CD1c-positive myeloid dendritic cell (primary cell): ENCODE measurements at regions not wholly inside any gene's neighbourhood (a gene's known extent, or its start where the extent isn't known, plus 50 kb on each side); places are given as distances from the start of the nearest gene placed in this dataset.
"Not testable (repeated sequence)": the region's sequence is repeated elsewhere in the genome, so short reads cannot be mapped to it uniquely, and the experiment has no call there.

Source experiments
- DNase-seq: peaks from one replicate; pipeline ENCODE4 v3.0.0-alpha.2; 2016; ENCODE audit errors: extremely low spot score

GRCh38 chr3:59366218-59366617 lies 316.4 kb upstream of the CFAP20DC start:
- no peak for DNase-seq

- no peak for DNase-seq
Measured at GRCh38 chr3:59364496-59364895, 314.7 kb upstream of the CFAP20DC start.

GRCh38 chr3:59360312-59360711 lies 310.5 kb upstream of the CFAP20DC start:
- not testable (repeated sequence) for DNase-seq

- DNase-seq = no peak
Measured at GRCh38 chr3:59341459-59341858, 291.6 kb upstream of the CFAP20DC start.

GRCh38 chr3:59339818-59340217 lies 290.0 kb upstream of the CFAP20DC start:
- no peak for DNase-seq

GRCh38 chr3:59338934-59339333 lies 289.1 kb upstream of the CFAP20DC start:
- no peak for DNase-seq

- DNase-seq = no peak
Measured at GRCh38 chr3:59335338-59335737, 285.5 kb upstream of the CFAP20DC start.

- DNase-seq = peak; percentile 46
Measured at GRCh38 chr3:59334585-59334984, 284.8 kb upstream of the CFAP20DC start.

- no peak for DNase-seq
Measured at GRCh38 chr3:59327376-59327808, 277.6 kb upstream of the CFAP20DC start.

GRCh38 chr3:59326246-59327024 lies 276.6 kb upstream of the CFAP20DC start:
- DNase-seq = no peak

GRCh38 chr3:59321881-59322540 lies 272.2 kb upstream of the CFAP20DC start:
- DNase-seq = no peak

- no peak for DNase-seq
Measured at GRCh38 chr3:59320080-59320479, 270.3 kb upstream of the CFAP20DC start.

- DNase-seq = no peak
Measured at GRCh38 chr3:59319442-59319841, 269.6 kb upstream of the CFAP20DC start.

GRCh38 chr3:59318881-59319280 lies 269.1 kb upstream of the CFAP20DC start:
- no peak for DNase-seq

GRCh38 chr3:59317386-59317785 lies 267.6 kb upstream of the CFAP20DC start:
- DNase-seq = no peak

- no peak for DNase-seq
Measured at GRCh38 chr3:59316688-59317275, 267.0 kb upstream of the CFAP20DC start.

- DNase-seq = peak; percentile 19
Measured at GRCh38 chr3:59313365-59313764, 263.5 kb upstream of the CFAP20DC start.

GRCh38 chr3:59311231-59311630 lies 261.4 kb upstream of the CFAP20DC start:
- DNase-seq = no peak

GRCh38 chr3:59310736-59311135 lies 260.9 kb upstream of the CFAP20DC start:
- DNase-seq = no peak

- DNase-seq = no peak
Measured at GRCh38 chr3:59308684-59309083, 258.9 kb upstream of the CFAP20DC start.

GRCh38 chr3:59308001-59308400 lies 258.2 kb upstream of the CFAP20DC start:
- DNase-seq = no peak

GRCh38 chr3:59306436-59306835 lies 256.6 kb upstream of the CFAP20DC start:
- DNase-seq = no peak

- no peak for DNase-seq
Measured at GRCh38 chr3:59304296-59304695, 254.5 kb upstream of the CFAP20DC start.
